ENCODE measurements at regions not wholly inside any gene's neighbourhood (a gene's known extent, or its start where the extent isn't known, plus 50 kb on each side); places are given as distances from the start of the nearest gene placed in this dataset.

DNA sequence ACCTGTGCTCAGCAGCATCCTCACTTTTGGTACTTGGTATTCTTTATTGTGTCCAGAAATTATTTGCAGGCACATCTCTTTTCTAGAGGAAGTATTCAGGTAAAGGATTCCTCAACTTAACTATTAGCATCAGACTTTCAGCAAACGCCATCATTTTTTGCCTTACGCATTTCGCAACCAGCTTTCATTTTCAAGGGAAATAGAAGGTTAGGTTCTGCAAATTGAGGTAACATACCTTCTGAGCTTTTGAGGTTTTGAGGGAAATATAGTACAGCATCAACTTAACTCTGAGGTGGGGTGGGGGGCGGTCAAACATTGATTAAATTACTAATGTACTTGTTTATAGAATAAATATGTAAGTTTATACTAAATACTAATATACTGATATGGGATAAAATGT is 243.6 kb upstream of the RIMS1 start:
- H3K9me2 ChIP-seq (replicated peaks; ENCODE audit: control insufficient read depth, low read length): no peaks in the 10 kb centered on the region
- no peak overlapping the region for H3K4me3 ChIP-seq (ENCODE audit: low read length)
- H3F3A ChIP-seq (ENCODE audit: control insufficient read depth, insufficient read depth): no peaks in the 10 kb centered on the region
- H4K20me1 ChIP-seq (ENCODE audit: control insufficient read depth, insufficient read depth, low read depth, low read length): no peaks in the 10 kb centered on the region
- no peaks in the 10 kb centered on the region; the same call in 1 of the 2 replicates for H3K27me3 ChIP-seq (ENCODE audit: control insufficient read depth, low read length)
- no peaks in the 10 kb centered on the region for H3K4me1 ChIP-seq (ENCODE audit: control insufficient read depth, low read length)
- TF ChIP-seq, protein P1, sequence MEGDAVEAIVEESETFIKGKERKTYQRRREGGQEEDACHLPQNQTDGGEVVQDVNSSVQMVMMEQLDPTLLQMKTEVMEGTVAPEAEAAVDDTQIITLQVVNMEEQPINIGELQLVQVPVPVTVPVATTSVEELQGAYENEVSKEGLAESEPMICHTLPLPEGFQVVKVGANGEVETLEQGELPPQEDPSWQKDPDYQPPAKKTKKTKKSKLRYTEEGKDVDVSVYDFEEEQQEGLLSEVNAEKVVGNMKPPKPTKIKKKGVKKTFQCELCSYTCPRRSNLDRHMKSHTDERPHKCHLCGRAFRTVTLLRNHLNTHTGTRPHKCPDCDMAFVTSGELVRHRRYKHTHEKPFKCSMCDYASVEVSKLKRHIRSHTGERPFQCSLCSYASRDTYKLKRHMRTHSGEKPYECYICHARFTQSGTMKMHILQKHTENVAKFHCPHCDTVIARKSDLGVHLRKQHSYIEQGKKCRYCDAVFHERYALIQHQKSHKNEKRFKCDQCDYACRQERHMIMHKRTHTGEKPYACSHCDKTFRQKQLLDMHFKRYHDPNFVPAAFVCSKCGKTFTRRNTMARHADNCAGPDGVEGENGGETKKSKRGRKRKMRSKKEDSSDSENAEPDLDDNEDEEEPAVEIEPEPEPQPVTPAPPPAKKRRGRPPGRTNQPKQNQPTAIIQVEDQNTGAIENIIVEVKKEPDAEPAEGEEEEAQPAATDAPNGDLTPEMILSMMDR (IDR thresholded peaks at IDR 0.05; ENCODE audit: low read depth, low read length, poor library complexity, severe bottlenecking): no peak
- TF ChIP-seq EZH2phosphoT487 (IDR thresholded peaks at IDR 0.05; ENCODE audit: borderline replicate concordance, low read length): no peak
- H3K36me3 ChIP-seq (ENCODE audit: control insufficient read depth, low read length): no peaks in the 10 kb centered on the region
- H3K79me2 ChIP-seq (ENCODE audit: control insufficient read depth, low read length): no peaks in the 10 kb centered on the region
- H3K9me3 ChIP-seq (ENCODE audit: control insufficient read depth, insufficient read depth, low read length): no peaks in the 10 kb centered on the region
- H3K4me2 ChIP-seq (ENCODE audit: low read length): no peak overlapping the region
- H3K27ac ChIP-seq (ENCODE audit: low read depth, low read length): no peak overlapping the region

DNA sequence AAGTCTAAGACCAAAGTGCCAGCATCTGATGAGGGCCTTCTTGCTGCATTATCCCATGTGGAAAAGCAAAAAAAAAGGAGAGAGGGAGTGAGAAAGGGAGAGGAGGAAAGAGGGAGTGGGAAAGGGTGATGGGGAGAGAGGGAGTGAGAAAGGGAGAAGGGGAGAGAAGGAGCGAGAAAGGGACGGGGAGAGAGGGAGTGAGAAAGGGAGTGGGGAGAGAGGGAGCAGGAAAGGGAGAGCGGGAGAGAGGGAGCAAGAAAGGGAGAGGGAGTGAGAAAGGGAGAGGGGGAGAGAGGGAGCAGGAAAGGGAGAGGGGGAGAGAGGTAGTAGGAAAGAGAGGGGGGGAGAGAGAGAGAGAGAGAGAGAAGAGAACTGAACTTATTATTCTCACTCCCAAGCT is 241.1 kb upstream of the RIMS1 start:
- Histone ChIP-seq H3K4me2 (ENCODE audit: low read length) (no peak overlapping the region), H4K20me1 (ENCODE audit: control insufficient read depth, insufficient read depth, low read depth, low read length) (no peaks in the 10 kb centered on the region), H3K4me1 (ENCODE audit: control insufficient read depth, low read length) (no peaks in the 10 kb centered on the region), H3K9me2 (replicated peaks; ENCODE audit: control insufficient read depth, low read length) (no peaks in the 10 kb centered on the region), H3K79me2 (ENCODE audit: control insufficient read depth, low read length) (no peaks in the 10 kb centered on the region), H3K27ac (ENCODE audit: low read depth, low read length) (no peak overlapping the region), H3K9me3 (ENCODE audit: control insufficient read depth, insufficient read depth, low read length) (no peaks in the 10 kb centered on the region), H3K4me3 (ENCODE audit: low read length) (no peak overlapping the region), H3K36me3 (ENCODE audit: control insufficient read depth, low read length) (no peaks in the 10 kb centered on the region), H3F3A (ENCODE audit: control insufficient read depth, insufficient read depth) (no peaks in the 10 kb centered on the region), H3K27me3 (ENCODE audit: control insufficient read depth, low read length) (no peaks in the 10 kb centered on the region)
- no peak for TF ChIP-seq EZH2phosphoT487 (IDR thresholded peaks at IDR 0.05; ENCODE audit: borderline replicate concordance, low read length)
- TF ChIP-seq, protein P1 (IDR thresholded peaks at IDR 0.05; ENCODE audit: low read depth, low read length, poor library complexity, severe bottlenecking): no peak

DNA sequence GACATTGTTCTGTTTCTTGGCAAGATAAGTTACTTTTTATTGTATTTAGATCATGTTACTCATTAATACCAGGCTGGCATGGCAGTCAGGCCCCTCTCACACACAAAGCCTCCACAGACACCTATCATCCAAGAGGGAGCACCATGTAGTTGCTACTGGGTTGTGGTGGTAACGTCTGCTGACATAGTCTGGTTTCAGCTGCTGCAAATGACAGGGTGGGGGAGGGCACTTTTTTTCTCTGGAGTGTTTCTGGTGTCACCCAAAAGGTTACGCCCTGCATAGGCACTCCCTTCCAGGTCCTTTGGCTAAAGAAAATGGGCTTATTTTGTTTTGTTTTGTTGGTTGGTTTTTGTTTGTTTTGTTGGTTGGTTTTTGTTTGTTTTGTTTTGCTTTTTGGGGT is 236.4 kb upstream of the RIMS1 start:
- Histone ChIP-seq H3K27me3 (ENCODE audit: control insufficient read depth, low read length) (no peaks in the 10 kb centered on the region), H4K20me1 (ENCODE audit: control insufficient read depth, insufficient read depth, low read depth, low read length) (no peaks in the 10 kb centered on the region), H3K9me3 (ENCODE audit: control insufficient read depth, insufficient read depth, low read length) (no peaks in the 10 kb centered on the region), H3K79me2 (ENCODE audit: control insufficient read depth, low read length) (no peaks in the 10 kb centered on the region), H3K4me1 (ENCODE audit: control insufficient read depth, low read length) (no peaks in the 10 kb centered on the region), H3K4me3 (ENCODE audit: low read length) (no peak overlapping the region), H3K4me2 (ENCODE audit: low read length) (no peak overlapping the region), H3F3A (ENCODE audit: control insufficient read depth, insufficient read depth) (no peaks in the 10 kb centered on the region), H3K36me3 (ENCODE audit: control insufficient read depth, low read length) (no peaks in the 10 kb centered on the region), H3K9me2 (replicated peaks; ENCODE audit: control insufficient read depth, low read length) (no peaks in the 10 kb centered on the region), H3K27ac (ENCODE audit: low read depth, low read length) (no peak overlapping the region)
- TF ChIP-seq EZH2phosphoT487 (IDR thresholded peaks at IDR 0.05; ENCODE audit: borderline replicate concordance, low read length): no peak
- TF ChIP-seq, protein P1 (IDR thresholded peaks at IDR 0.05; ENCODE audit: low read depth, low read length, poor library complexity, severe bottlenecking): no peak

DNA sequence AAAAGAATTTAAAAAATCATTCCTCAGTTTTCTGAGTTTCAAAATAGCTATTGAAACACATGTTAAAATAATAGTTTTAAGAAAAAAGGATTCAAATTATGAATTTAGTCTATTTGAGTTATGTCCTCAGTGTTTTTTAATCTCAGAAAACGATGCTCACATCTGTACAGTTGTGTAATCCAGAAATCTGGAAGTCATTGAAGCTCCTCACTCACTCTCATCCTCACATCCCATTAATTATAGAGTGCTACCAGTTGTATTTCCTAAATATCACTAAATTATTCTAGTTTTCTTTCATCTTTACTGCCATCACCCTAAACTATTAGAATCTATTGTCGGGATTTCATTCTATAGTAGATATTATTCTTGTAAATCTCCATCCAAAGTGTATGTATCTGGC is 234.7 kb upstream of the RIMS1 start:
- Histone ChIP-seq H3K4me1 (ENCODE audit: control insufficient read depth, low read length) (no peaks in the 10 kb centered on the region), H3K27me3 (ENCODE audit: control insufficient read depth, low read length) (no peaks in the 10 kb centered on the region), H3K9me2 (replicated peaks; ENCODE audit: control insufficient read depth, low read length) (no peaks in the 10 kb centered on the region), H3K79me2 (ENCODE audit: control insufficient read depth, low read length) (no peaks in the 10 kb centered on the region), H3K27ac (ENCODE audit: low read depth, low read length) (no peak overlapping the region), H3K4me2 (ENCODE audit: low read length) (no peak overlapping the region), H3K4me3 (ENCODE audit: low read length) (no peak overlapping the region), H3K9me3 (ENCODE audit: control insufficient read depth, insufficient read depth, low read length) (no peaks in the 10 kb centered on the region), H3F3A (ENCODE audit: control insufficient read depth, insufficient read depth) (no peaks in the 10 kb centered on the region), H3K36me3 (ENCODE audit: control insufficient read depth, low read length) (no peaks in the 10 kb centered on the region), H4K20me1 (ENCODE audit: control insufficient read depth, insufficient read depth, low read depth, low read length) (no peaks in the 10 kb centered on the region)
- no peak for TF ChIP-seq EZH2phosphoT487 (IDR thresholded peaks at IDR 0.05; ENCODE audit: borderline replicate concordance, low read length)
- TF ChIP-seq, protein P1 (IDR thresholded peaks at IDR 0.05; ENCODE audit: low read depth, low read length, poor library complexity, severe bottlenecking): no peak

Data from DOHH2 (cell line).